Endothelial cell of umbilical vein (primary cell): ENCODE measurements at regions not wholly inside any gene's neighbourhood (a gene's known extent, or its start where the extent isn't known, plus 50 kb on each side); places are given as distances from the start of the nearest gene placed in this dataset.

ENCODE experiments used
- BruUV-seq: library from RNA; stranded (reverse); fragments of 400-500 nt; replicated peaks from 2 replicates; lab custom pipeline; 2021; lab: Mats Ljungman, UMichigan
- CTCF ChIA-PET: fragments of 300-600, 350-600 bp; sonication (Branson Sonifier 250); formaldehyde crosslinking; loops from one replicate; lab custom pipeline; 2021; ENCODE audit warnings: antibody characterized with exemption, inconsistent platforms; lab: Charles Lee
- POLR2A ChIA-PET: fragments of 300-600, 350-600 bp; sonication (Branson Sonifier 250); formaldehyde crosslinking; loops from one replicate; lab custom pipeline; 2021; ENCODE audit warnings: antibody characterized with exemption, inconsistent platforms; lab: Charles Lee
- DNase-seq: peaks from one replicate; pipeline ENCODE4 v3.0.0-alpha.2; 2011; ENCODE audit warnings: low read depth, low spot score
- FAIRE-seq: peaks from 2 replicates; lab custom pipeline; 2011; peaks lifted over from hg19 to GRCh38; lab: Jason Lieb, UNC
- H2AFZ ChIP-seq: 2 replicates; pipeline ENCODE4 v1.6.0; 2012; ENCODE audit warnings: low read depth, low read length, control low read depth, inconsistent platforms
- H3K27ac ChIP-seq: 2 replicates; pipeline ENCODE4 v1.5.1; 2011; ENCODE audit warnings: low read depth, mild to moderate bottlenecking, control low read depth, low read length, moderate library complexity; ENCODE audit not compliant: insufficient read depth
- H3K27me3 ChIP-seq, 2 experiments: 2 replicates each; pipeline versions ENCODE4 v1.6.0 to v1.6.1; 2011; ENCODE audit warnings: low read length in 2 of 2, mixed read lengths in 1 of 2; ENCODE audit not compliant: control insufficient read depth in 2 of 2, insufficient read depth in 2 of 2
- H3K36me3 ChIP-seq, 2 experiments: 2 replicates in 1 of 2; 3 replicates in 1 of 2; pipeline ENCODE4 v1.5.1; 2011; ENCODE audit warnings: low read length in 2 of 2, mild to moderate bottlenecking in 1 of 2, moderate library complexity in 1 of 2; ENCODE audit not compliant: control insufficient read depth in 2 of 2, insufficient read depth in 2 of 2; ENCODE audit errors: extremely low read depth in 1 of 2
- H3K4me1 ChIP-seq: 3 replicates; pipeline ENCODE4 v1.5.1; 2011; ENCODE audit warnings: mild to moderate bottlenecking, low read length; ENCODE audit not compliant: control insufficient read depth, insufficient read depth; ENCODE audit errors: extremely low read depth
- H3K4me2 ChIP-seq: 2 replicates; pipeline ENCODE4 v1.6.1; 2011; ENCODE audit warnings: low read length, control low read depth, mixed read lengths; ENCODE audit not compliant: insufficient read depth
- H3K4me3 ChIP-seq, 3 experiments: fragments of 200-600 bp in 1 of 3; sonication (generic), shearing (Covaris generic) in 1 of 3; replicated peaks in 1 of 3; 2 replicates each; pipeline ENCODE4 v1.5.1; 2011 to 2016; ENCODE audit warnings: control low read depth in 3 of 3, low read length in 3 of 3, mild to moderate bottlenecking in 2 of 3, inconsistent platforms in 1 of 3, low read depth in 1 of 3, moderate library complexity in 1 of 3; ENCODE audit not compliant: insufficient read depth in 1 of 3
- H3K79me2 ChIP-seq: 2 replicates; pipeline ENCODE4 v1.6.0; 2012; ENCODE audit warnings: low read length, inconsistent platforms; ENCODE audit not compliant: control insufficient read depth, insufficient read depth
- H3K9ac ChIP-seq: replicated peaks from 2 replicates; pipeline ENCODE3; 2011; ENCODE audit warnings: low read length, control low read depth; ENCODE audit not compliant: insufficient read depth; ENCODE audit errors: extremely low read depth
- H3K9me1 ChIP-seq: replicated peaks from 3 replicates; pipeline ENCODE4 v1.6.0; 2011; ENCODE audit warnings: mild to moderate bottlenecking, low read length; ENCODE audit not compliant: control insufficient read depth, insufficient read depth; ENCODE audit errors: extremely low read depth
- H3K9me3 ChIP-seq: replicated peaks from 2 replicates; pipeline ENCODE4 v1.5.1; 2012; ENCODE audit warnings: low read length, inconsistent platforms; ENCODE audit not compliant: control insufficient read depth, insufficient read depth
- H4K20me1 ChIP-seq: replicated peaks from 2 replicates; pipeline ENCODE3; 2011; ENCODE audit warnings: mild to moderate bottlenecking, low read length; ENCODE audit not compliant: control insufficient read depth, insufficient read depth; ENCODE audit errors: extremely low read depth
- CTCF ChIP-seq, 2 donors: IDR thresholded peaks; 1 replicate in 1 of 2; 2 replicates in 1 of 2; pipeline ENCODE4 v1.5.1; 2011; ENCODE audit warnings: low read length in 2 of 2, mild to moderate bottlenecking in 2 of 2, moderate library complexity in 2 of 2, control low read depth in 1 of 2, inconsistent platforms in 1 of 2, low read depth in 1 of 2; ENCODE audit not compliant: insufficient read depth in 1 of 2; ENCODE audit errors: extremely low read depth in 1 of 2
- EZH2 ChIP-seq: IDR thresholded peaks from 2 replicates; pipeline ENCODE4 v1.6.1; 2012; ENCODE audit warnings: borderline replicate concordance, low read depth, mild to moderate bottlenecking, moderate library complexity, low read length, inconsistent platforms; ENCODE audit not compliant: severe bottlenecking
- GATA2 ChIP-seq: IDR thresholded peaks from 2 replicates; pipeline ENCODE4 v1.7.0; 2011; ENCODE audit warnings: low read depth, mild to moderate bottlenecking, moderate library complexity, mixed read lengths, low read length; ENCODE audit not compliant: insufficient read length, insufficient read depth
- JUN ChIP-seq: IDR thresholded peaks from 2 replicates; pipeline ENCODE4 v1.6.1; 2011; ENCODE audit warnings: borderline replicate concordance, low read depth; ENCODE audit not compliant: insufficient read length, insufficient read depth
- MYC ChIP-seq: IDR thresholded peaks from one replicate; pipeline ENCODE4 v1.6.1; 2011; ENCODE audit warnings: mild to moderate bottlenecking, low read depth, low read length
- POLR2A ChIP-seq: IDR thresholded peaks from 2 replicates; pipeline ENCODE4 v1.6.1; 2012; ENCODE audit warnings: low read depth, mild to moderate bottlenecking, control low read depth, low read length
- POLR2AphosphoS5 ChIP-seq: IDR thresholded peaks from 2 replicates; pipeline ENCODE4 v1.6.1; 2012; ENCODE audit warnings: low read depth, mild to moderate bottlenecking, control low read depth, low read length, moderate library complexity; ENCODE audit not compliant: insufficient read depth
- dilution Hi-C: fragments of 300-500 bp; cut with MboI; formaldehyde crosslinking; loops from one replicate; pipeline ENCODE4 v1.15.0; 2019; ENCODE audit warnings: low sequenced_read_pairs; ENCODE audit not compliant: extremely low pct_ligation_motif_present
- intact Hi-C: fragments of 100-400 bp; cut with micrococcal nuclease; formaldehyde crosslinking; loops from one replicate; pipeline ENCODE4 v1.10.0; 2022

DNA sequence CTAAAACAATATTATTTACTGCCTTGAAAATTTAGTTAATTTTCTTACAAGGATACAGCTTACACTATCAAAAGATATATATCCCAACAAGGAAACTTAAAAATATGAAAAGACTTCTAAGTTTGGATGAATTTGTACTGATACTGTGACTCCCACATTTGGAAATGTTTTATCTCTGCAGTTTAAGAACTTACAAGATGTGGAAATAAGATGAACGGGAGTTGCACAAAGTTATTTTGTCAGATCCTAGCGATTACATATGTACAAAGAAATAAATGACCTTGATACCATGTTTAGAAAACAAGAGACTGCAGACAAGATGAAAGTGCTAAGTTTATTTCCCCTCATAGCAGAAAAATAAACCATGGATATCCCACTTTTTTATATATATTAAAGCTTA, 103.7 kb upstream of the TMEM106B start:
- Histone ChIP-seq H4K20me1 (no peaks in the 10 kb centered on the region), H3K36me3 (no peaks in the 10 kb centered on the region), H3K9ac (no peak overlapping the region), H3K4me1 (no peaks in the 10 kb centered on the region), H2AFZ (no peak overlapping the region), H3K4me3 (no peak overlapping the region), H3K27me3 (peaks cover 0 to 9% of the 10 kb centered on the region in 2 experiments), H3K4me2 (no peak overlapping the region), H3K27ac (no peak overlapping the region), H3K79me2 (no peaks in the 10 kb centered on the region), H3K9me3 (no peaks in the 10 kb centered on the region), H3K9me1 (no peaks in the 10 kb centered on the region)
- ChIA-PET POLR2A (no interaction called here), CTCF (interaction anchor here (1.0 to 2.6 kb wide), 6 partner anchors 9 to 215 kb away, joined by 3 to 7 read pairs (median 4); no protein-coding TSS in a partner anchor)
- intact Hi-C loops (no loop called here), dilution Hi-C loops (no loop called here)
- TF ChIP-seq JUN (no peak), CTCF (IDR thresholded peaks at IDR 0.05; ENCODE audit: extremely low read depth in 1 of 2, insufficient read depth in 1 of 2, low read depth in 1 of 2, low read length in 2 of 2) (no peak), MYC (no peak), GATA2 (no peak), POLR2AphosphoS5 (no peak), EZH2 (no peak), POLR2A (no peak)
- no TSS peak for BruUV-seq
- DNase-seq (no peak), FAIRE-seq (no peak)
